HG03521 (cell line): ENCODE measurements at regions not wholly inside any gene's neighbourhood (a gene's known extent, or its start where the extent isn't known, plus 50 kb on each side); places are given as distances from the start of the nearest gene placed in this dataset.
"Not testable (repeated sequence)": the region's sequence is repeated elsewhere in the genome, so short reads cannot be mapped to it uniquely, and the experiment has no call there.

Source experiments
- ATAC-seq: cut with Tn5 transposase; IDR thresholded peaks from one replicate; pipeline ENCODE4 v1.9.1; 2021; ENCODE audit warnings: mild to moderate bottlenecking, moderate library complexity; ENCODE audit not compliant: unreplicated experiment

DNA sequence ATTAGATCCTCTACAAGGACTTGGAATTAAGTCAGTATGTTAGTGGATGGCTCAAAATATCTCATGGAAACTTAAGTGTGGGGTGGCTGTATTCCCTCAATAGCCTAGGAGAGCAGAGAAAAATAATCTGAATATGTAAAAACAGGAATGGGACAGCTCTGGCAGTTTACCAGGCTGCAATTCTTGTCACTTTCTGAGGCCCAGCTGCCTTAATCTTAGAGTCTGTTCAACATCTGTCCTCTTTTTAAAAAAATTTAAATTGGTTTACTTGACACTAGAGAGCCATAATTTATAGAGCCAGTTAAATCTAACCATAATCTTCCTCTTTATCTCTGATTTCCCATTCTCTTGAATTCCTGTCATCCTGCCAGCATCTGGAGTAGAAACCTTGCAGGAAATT, 109.2 kb upstream of the CXCL13 start:
- ATAC-seq: no peak

DNA sequence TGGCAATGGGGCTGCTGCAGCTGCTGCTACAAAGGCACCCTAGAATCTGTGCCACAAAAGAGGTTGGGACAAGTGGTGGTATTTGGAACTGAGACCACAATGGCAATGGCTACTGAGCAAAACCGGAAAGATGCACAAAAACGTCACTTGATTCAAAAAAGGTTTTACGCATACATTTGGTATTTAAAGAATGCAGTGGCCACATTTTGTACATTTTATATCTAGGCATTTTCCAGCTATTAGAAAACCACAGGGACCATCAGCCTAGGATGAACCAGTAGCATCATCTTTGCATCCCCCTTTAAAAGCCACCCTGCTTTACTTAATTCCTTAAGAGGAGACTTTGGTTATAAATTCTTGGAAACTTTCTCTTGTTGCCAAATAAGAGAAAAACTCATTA, 104.8 kb upstream of the CXCL13 start:
- ATAC-seq: no peak

DNA sequence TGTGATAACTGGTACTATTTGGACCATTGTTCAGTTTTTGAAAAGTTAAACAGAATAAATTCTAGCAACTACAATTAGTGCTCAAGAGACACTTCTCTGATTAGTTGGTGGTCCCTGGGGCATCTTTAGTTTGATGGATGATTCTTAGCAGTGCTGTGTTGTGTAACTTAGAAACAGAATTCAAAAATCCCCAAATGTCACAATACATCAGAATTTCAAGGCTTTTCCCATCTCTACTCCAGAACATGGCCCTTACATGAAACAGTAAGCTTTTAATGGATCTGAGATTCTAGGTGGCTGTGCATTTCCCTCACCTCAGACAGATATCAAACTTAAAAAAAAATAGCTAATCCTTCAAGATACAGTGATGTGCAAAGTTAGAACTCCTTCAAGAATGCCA, 104.4 kb upstream of the CXCL13 start:
- ATAC-seq: no peak

DNA sequence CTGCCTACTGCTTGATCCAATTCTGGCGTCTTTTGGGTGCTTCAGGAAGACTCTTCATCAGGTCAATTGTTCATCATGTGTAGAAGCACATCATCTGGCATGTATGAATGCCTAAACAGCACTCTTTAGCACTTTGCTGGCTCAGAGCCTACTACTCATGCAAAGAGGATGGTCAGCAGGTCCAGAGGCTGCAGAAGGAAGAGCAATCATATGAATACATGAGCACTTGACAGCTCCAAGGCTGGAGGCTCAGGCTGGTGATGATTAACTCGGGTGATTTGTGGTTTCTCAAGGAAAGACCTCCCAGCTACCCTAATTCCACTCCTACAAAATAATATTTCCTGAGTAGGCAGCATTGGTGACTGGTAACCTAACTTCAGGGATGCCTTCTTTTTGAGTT, 103.8 kb upstream of the CXCL13 start:
- no peak for ATAC-seq

DNA sequence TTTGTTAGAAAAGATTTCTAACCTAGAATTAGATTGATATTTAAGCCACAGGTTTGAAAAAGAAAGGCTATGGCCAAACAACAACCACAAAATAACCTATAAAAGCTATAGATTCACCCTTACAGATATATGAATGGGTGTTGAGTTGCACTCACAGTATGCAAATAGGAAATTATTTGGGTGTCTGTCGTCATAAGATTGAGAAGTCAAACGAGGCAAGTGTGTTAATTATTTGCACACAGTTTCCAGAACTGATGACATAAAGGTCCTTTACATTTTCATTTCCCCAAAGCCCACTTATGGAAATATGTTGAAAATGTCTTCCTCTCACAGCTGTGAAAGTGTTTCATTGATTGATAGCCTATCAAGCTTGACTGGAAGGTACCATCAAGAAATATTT, 101.2 kb upstream of the CXCL13 start:
- ATAC-seq: no peak

DNA sequence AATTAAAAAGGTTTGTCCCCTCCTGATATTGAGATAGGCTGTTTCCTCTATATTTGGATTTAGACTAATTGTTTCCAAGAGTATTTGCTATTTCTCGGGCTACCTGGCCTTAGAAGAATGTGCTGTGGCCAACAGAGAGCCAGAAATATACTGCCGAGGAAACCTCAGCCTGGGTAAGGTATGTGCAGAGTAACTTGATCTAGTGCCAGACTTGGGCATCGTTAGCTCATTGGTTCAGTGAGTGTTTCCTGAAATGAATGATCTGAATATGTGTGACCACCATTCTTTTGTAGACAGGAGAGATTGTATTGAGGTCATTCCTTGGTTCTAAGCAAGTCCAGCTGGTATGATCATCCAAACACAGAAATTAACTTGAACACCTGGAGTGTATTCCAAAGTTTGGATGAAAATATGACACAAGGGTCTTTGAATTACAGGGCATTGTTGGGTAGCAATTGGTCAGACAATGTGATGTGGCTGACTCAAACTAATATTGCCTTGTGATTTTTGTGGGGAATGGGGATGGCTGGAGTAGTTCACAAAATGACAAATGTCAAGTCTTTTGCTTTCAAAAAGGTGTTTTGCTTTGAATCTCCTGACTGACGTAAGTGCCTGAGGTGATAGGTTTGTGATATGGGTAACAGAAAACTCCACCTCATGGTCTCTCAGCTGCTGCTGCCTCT, 100.2 kb upstream of the CXCL13 start:
- ATAC-seq: no peak

DNA sequence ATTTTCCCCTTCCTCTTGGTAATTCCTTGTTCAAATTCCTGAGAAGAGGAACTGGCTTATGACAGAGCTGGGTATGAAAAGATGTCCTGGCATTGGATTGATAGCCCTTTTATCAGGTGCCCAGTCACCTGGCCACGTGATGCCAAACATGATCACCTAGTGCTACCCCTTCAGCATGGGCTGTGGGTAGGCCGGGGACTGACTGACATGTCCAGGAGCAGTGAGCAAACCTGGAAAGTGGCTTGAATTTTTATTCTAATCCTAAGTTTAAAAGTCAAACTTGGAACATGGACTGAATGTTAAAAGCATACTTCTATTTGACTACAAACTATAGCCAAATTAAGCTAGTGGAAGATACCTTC, 99.7 kb upstream of the CXCL13 start:
- no peak for ATAC-seq

DNA sequence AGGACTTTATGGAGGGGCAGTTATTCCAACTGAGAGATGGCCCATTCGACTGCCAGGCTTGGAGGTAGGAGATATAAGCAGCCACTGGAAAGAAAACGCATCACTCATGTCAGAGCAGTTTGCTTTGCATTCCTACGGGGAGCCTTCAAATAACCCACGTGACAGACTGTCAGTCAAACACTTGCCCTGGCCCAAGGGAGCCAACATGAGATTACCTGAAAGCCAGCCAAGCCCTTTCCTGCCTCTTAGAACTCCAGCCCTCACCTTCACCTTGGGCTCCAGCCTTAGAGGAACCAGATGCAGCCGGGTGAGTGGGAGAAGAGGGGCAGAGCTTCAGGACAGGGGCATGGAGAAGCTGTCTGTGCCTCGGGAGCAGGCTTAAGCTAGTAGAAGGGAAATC, 95.3 kb upstream of the CXCL13 start:
- ATAC-seq: no peak

DNA sequence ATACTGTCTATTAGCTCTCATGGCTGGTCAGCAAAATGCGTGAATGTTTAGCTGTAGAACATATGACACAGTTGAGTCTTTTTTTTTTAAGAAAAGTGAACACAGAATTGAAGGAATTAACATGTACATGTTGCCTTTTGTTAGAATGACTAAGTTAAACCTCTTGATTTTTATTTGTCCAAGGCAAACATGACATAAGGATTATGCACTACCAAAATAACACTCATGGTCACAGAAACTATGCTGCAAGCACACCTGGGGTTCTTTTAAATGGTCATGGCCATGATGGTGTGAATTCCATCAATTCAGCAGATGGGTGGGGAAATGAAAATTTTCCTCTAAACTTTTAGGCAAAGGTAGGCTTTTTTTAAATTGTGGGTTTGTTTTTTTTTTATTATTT, 80.1 kb upstream of the CXCL13 start:
- ATAC-seq: no peak

DNA sequence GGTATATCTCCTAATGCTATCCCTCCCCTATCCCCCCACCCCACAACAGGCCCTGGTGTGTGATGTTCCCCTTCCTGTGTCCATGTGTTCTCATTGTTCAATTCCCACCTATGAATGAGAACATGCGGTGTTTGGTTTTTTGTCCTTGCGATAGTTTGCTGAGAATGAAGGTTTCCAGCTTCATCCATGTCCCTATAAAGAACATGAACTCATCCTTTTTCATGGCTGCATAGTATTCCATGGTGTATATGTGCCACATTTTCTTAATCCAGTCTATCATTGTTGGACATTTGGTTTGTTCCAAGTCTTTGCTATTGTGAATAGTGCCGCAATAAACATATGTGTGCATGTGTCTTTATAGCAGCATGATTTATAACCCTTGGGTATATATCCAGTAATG, 77.7 kb upstream of the CXCL13 start:
- not testable (repeated sequence) for ATAC-seq

DNA sequence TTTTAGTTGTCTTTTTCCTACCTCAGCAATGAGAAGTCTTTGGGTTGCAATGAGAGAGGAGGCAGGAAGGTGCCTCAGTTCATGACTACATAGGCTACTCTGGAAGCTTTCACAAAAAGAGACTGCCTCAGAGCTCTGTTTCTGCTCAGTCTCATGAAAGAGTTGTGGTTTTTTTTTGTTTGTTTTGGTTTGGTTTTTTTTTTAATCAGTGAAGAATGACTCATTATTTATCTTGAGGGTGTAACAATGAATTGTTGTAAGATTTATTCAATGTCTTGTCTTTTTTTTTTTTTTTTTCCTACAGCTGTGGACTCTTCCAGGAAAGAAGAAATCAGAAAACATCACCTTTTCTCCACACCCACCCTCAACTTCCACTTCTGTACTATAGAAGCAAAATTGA, 67.5 kb upstream of the CXCL13 start:
- no peak for ATAC-seq

DNA sequence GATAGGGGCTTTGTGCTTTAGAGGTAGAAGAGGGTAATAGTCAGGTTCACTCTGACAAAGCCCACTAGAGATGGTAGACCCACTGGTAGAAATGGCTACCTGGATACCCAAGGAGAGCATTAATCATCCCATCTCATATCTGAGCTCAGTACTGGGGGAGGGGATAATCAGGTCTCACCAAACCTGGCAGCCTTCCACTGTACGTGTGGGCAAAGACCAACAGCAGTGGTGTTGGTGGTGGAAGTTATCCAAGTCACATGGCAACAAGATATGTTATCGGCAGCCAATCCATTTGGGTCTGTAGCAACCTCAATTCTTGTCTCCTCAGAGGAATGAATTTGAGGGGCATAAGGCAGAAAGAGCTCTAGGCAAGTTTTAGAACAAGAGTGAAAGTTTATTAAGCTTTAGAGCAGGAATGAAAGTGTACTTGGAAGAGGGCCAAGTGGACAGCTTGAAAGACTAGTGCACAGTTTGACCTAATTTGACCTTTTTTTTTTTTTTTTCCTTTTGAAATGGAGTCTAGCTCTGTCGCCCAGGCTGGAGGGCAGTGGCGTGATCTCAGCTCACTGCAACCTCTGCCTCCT, 67.0 kb upstream of the CXCL13 start:
- no peak for ATAC-seq
